Nephron progenitor cell (in vitro differentiated cells): ENCODE measurements at regions not wholly inside any gene's neighbourhood (a gene's known extent, or its start where the extent isn't known, plus 50 kb on each side); places are given as distances from the start of the nearest gene placed in this dataset.

Experiments used
- DNase-seq: peaks from one replicate; pipeline ENCODE4 v3.0.0; 2021
- H3K27ac Mint-ChIP-seq: 2 replicates; pipeline ENCODE4 v1.8.0; 2021; ENCODE audit warnings: mild to moderate bottlenecking, moderate library complexity, mixed read lengths
- H3K27me3 Mint-ChIP-seq: 2 replicates; pipeline ENCODE4 v1.8.0; 2021; ENCODE audit warnings: mild to moderate bottlenecking, low read depth, mixed read lengths; ENCODE audit not compliant: poor library complexity
- H3K36me3 Mint-ChIP-seq: 2 replicates; pipeline ENCODE4 v1.8.0; 2021; ENCODE audit warnings: low read depth, mixed read lengths
- H3K4me1 Mint-ChIP-seq: 2 replicates; pipeline ENCODE4 v1.8.0; 2021; ENCODE audit warnings: mixed read lengths
- H3K4me3 Mint-ChIP-seq: 2 replicates; pipeline ENCODE4 v1.8.0; 2021; ENCODE audit warnings: mild to moderate bottlenecking, moderate library complexity, mixed read lengths
- H3K9me3 Mint-ChIP-seq: 2 replicates; pipeline ENCODE4 v1.8.0; 2021; ENCODE audit warnings: mild to moderate bottlenecking, moderate library complexity, mixed read lengths
- TF ChIP-seq, protein P1 (sequence below): fragments of 200-600 bp; sonication (generic); IDR thresholded peaks from 2 replicates; pipeline ENCODE4 v1.5.0; 2021; ENCODE audit warnings: antibody characterized with exemption

DNA sequence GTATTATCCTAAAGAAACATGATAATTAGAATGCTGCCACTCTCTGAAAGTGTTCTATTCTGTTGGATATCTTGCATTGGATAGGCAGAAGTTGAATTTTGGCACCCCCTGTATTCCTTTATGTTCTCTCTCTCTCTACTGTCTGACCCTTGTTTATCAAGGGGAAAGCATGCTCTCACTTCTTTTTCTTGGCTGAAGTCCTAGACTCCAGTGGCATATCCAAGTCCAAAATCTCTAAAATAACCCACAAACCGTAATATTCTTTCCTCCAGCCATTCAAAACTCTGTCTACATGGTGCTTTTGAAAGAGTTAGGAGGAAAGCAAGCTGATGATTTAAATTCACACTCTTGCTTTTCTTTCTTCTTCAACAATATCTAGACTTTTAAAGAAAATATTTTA, 669.7 kb downstream of the TDRD15 start:
- Mint-ChIP-seq H3K27ac (no peak overlapping the region), H3K27me3 (no peaks in the 10 kb centered on the region), H3K36me3 (no peaks in the 10 kb centered on the region), H3K4me1 (no peaks in the 10 kb centered on the region), H3K4me3 (no peak overlapping the region), H3K9me3 (no peaks in the 10 kb centered on the region)
- DNase-seq, result no peak
- TF ChIP-seq, protein P1, sequence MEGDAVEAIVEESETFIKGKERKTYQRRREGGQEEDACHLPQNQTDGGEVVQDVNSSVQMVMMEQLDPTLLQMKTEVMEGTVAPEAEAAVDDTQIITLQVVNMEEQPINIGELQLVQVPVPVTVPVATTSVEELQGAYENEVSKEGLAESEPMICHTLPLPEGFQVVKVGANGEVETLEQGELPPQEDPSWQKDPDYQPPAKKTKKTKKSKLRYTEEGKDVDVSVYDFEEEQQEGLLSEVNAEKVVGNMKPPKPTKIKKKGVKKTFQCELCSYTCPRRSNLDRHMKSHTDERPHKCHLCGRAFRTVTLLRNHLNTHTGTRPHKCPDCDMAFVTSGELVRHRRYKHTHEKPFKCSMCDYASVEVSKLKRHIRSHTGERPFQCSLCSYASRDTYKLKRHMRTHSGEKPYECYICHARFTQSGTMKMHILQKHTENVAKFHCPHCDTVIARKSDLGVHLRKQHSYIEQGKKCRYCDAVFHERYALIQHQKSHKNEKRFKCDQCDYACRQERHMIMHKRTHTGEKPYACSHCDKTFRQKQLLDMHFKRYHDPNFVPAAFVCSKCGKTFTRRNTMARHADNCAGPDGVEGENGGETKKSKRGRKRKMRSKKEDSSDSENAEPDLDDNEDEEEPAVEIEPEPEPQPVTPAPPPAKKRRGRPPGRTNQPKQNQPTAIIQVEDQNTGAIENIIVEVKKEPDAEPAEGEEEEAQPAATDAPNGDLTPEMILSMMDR, result no peak

DNA sequence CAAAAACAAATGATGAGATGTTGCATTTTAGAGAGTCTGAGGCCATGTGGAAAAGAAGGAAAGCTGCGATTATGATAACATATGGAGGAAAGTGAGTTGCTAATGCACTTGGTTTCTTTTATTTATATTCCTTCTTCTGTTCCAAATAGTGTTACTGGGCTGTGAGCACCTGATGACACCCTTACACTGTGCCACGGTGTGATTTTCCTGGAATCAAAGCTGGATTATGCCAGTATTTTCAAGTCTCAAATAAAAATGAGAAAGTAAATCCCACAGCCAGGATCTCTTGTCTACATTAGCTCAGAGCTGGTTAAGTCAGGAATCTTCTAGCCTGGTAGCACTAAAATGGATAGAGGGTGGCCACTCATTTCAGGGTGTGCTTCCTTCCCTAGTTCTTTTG, 670.8 kb downstream of the TDRD15 start:
- Mint-ChIP-seq H3K27me3 (no peaks in the 10 kb centered on the region), H3K36me3 (no peaks in the 10 kb centered on the region), H3K4me3 (no peak overlapping the region), H3K27ac (no peak overlapping the region), H3K9me3 (no peaks in the 10 kb centered on the region), H3K4me1 (peaks cover 2% of the 10 kb centered on the region)
- TF ChIP-seq, protein P1, result no peak
- no peak for DNase-seq

DNA sequence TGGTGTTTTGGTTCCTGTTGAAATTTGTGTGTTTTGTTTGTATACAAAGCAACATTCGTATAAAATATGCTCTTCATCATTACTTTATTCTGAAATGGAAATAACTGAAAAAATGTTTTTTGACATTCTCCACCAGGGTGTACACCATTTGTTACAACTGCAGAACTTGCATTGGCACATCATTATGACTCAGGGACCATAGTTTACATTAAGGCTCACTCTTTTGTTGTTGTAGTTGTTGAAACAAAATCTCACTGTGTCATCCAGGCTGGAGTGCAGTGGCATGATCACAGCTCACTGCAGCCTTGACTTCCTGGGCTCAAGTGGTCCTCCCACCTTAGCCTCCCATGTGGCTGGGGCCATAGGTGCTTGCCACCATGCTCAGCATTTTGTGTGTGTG, 676.6 kb downstream of the TDRD15 start:
- DNase-seq, result no peak
- Mint-ChIP-seq H3K9me3 (no peaks in the 10 kb centered on the region), H3K4me1 (peaks cover 5% of the 10 kb centered on the region), H3K4me3 (no peak overlapping the region), H3K27me3 (no peaks in the 10 kb centered on the region), H3K27ac (no peak overlapping the region), H3K36me3 (no peaks in the 10 kb centered on the region)
- TF ChIP-seq, protein P1, result no peak

DNA sequence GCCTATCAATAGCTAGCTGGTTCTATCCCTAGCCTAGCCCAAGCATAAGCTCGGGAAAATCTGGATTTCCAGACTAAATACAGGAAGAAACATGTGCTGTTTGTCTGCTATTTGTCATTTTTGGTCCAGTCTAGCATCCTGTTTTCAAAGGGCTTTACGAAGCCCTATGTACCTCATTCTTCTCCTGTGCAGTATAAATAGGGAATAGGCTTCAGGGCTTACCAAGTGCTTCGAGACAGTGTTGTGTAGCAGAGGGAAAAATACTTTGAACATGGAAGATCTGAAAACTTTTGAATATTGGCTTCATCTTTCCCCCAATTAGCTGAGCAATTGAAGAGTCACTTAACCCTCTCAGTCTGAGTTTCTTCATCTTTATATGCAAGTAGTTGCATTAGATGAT, 679.8 kb downstream of the TDRD15 start:
- H3K36me3 Mint-ChIP-seq, result no peaks in the 10 kb centered on the region
- no peak for DNase-seq
- no peak overlapping the region for H3K4me3 Mint-ChIP-seq
- no peak overlapping the region for H3K27ac Mint-ChIP-seq
- H3K27me3 Mint-ChIP-seq, result peaks cover 5% of the 10 kb centered on the region
- H3K9me3 Mint-ChIP-seq, result no peaks in the 10 kb centered on the region
- TF ChIP-seq, protein P1, result no peak
- H3K4me1 Mint-ChIP-seq, result peaks cover 5% of the 10 kb centered on the region

DNA sequence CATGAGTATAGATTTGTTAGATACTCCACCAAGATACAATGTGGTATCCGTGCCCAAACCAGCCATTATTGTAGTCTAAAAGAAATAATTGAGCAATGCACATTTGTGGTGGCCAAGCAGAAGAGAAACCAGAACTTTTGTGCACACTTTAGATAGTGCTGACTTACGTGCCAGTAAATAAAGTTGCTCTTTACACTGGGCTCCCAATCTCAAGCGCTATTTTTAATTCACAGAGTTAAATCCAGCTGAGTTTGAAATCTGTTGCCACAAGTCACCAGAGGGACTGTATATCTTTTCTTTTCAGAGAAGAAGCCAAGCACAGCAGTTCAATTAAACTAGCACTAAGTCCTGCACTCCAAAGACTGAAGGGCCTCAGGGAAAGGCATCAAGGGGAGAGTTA, 680.4 kb downstream of the TDRD15 start:
- Mint-ChIP-seq H3K4me3 (no peak overlapping the region), H3K27ac (no peak overlapping the region), H3K4me1 (peaks cover 5% of the 10 kb centered on the region), H3K36me3 (no peaks in the 10 kb centered on the region), H3K9me3 (no peaks in the 10 kb centered on the region), H3K27me3 (peaks cover 5% of the 10 kb centered on the region)
- TF ChIP-seq, protein P1, result no peak
- DNase-seq, result no peak

DNA sequence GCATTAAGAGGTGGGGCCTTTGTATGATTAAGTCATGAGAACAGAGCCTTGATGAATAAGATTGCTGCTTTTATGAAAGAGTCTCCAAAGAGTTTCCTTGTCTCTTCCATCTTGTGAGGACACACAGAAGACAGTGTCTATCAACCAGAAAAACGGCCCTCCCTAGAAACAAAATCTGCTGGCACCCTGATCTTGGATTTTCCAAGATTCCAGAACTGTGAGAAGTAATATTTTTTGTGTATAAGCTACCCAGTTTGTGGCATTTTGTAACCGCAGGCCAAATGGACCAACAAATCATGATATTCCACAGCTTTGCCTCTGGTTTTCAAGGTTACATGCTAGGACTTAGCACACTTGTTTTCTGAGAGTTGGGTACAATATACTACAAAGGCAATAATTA, 687.8 kb downstream of the TDRD15 start:
- no peak overlapping the region for H3K27ac Mint-ChIP-seq
- H3K36me3 Mint-ChIP-seq, result no peaks in the 10 kb centered on the region
- DNase-seq, result no peak
- H3K4me1 Mint-ChIP-seq, result no peaks in the 10 kb centered on the region
- TF ChIP-seq, protein P1, result no peak
- H3K9me3 Mint-ChIP-seq, result no peaks in the 10 kb centered on the region
- H3K4me3 Mint-ChIP-seq, result no peak overlapping the region
- peaks cover 8% of the 10 kb centered on the region for H3K27me3 Mint-ChIP-seq
